Gastrocnemius medialis (tissue), 4 donors: ENCODE measurements at regions not wholly inside any gene's neighbourhood (a gene's known extent, or its start where the extent isn't known, plus 50 kb on each side); places are given as distances from the start of the nearest gene placed in this dataset.

ENCODE experiments used
- ATAC-seq, 2 donors: fragments of 150-250 bp; one replicate each; pipeline ENCODE4 v1.9.1; 2016
- DNase-seq, 2 donors: peaks; one replicate each; pipeline ENCODE4 v3.0.0-alpha.2; 2019
- H3K27ac ChIP-seq, 4 donors: fragments of 200-600 bp; sonication (generic); 1 replicate in 1 of 4; 2 replicates in 3 of 4; pipeline ENCODE4 v1.5.1; 2016 to 2018; ENCODE audit warnings: mild to moderate bottlenecking in 2 of 4, moderate library complexity in 1 of 4
- H3K27me3 ChIP-seq, 3 donors: fragments of 200-600 bp; sonication (generic) in 2 of 3; 1 replicate in 1 of 3; 2 replicates in 2 of 3; pipeline versions ENCODE4 v1.5.1 to v1.6.0; 2016 to 2019; ENCODE audit warnings: mild to moderate bottlenecking in 1 of 3, moderate library complexity in 1 of 3
- H3K36me3 ChIP-seq, 2 donors: fragments of 200-600 bp; sonication (generic) in 1 of 2; one replicate each; pipeline ENCODE4 v1.5.1; 2017 to 2018
- H3K4me1 ChIP-seq, 2 donors: fragments of 200-600 bp; sonication (generic) in 1 of 2; one replicate each; pipeline ENCODE4 v1.5.1; 2016 to 2017; ENCODE audit warnings: mild to moderate bottlenecking in 2 of 2
- H3K4me3 ChIP-seq, 4 donors: fragments of 200-600 bp; sonication (generic) in 3 of 4; 1 replicate in 1 of 4; 2 replicates in 3 of 4; pipeline ENCODE4 v1.5.1; 2016 to 2019; ENCODE audit warnings: mild to moderate bottlenecking in 2 of 4
- H3K9me3 ChIP-seq, 3 donors: fragments of 200-600 bp; sonication (generic) in 2 of 3; 1 replicate in 1 of 3; 2 replicates in 2 of 3; pipeline ENCODE4 v1.5.1; 2016 to 2019
- CTCF ChIP-seq, 5 experiments: fragments of 450-650 bp in 3 of 5; fragments of 200-600 bp in 2 of 5; sonication (generic) in 2 of 5; IDR thresholded peaks in 4 of 5; conservative IDR thresholded peaks in 1 of 5; 1 replicate in 4 of 5; 2 replicates in 1 of 5; pipeline ENCODE4 v1.5.1; 2016 to 2019; ENCODE audit warnings: antibody characterized with exemption in 5 of 5, mild to moderate bottlenecking in 3 of 5, moderate library complexity in 3 of 5
- POLR2A ChIP-seq, 2 donors: fragments of 450-650 bp; IDR thresholded peaks; one replicate each; pipeline ENCODE4 v1.6.1; 2017; ENCODE audit warnings: antibody characterized with exemption in 2 of 2, mild to moderate bottlenecking in 2 of 2, moderate library complexity in 2 of 2
- in situ Hi-C, 4 donors: fragments of 200-750 bp; cut with MboI; loops; one replicate each; pipeline versions ENCODE4 v1.15.0 to v1.8.0; 2017; ENCODE audit warnings: low sequenced_read_pairs in 4 of 4
- intact Hi-C: fragments of 100-400 bp; cut with DNase I; formaldehyde crosslinking; loops from one replicate; pipeline ENCODE4 v1.15.1; 2023; ENCODE audit warnings: low total_unique reads

GRCh38 chr14:65943150-65943549 is 530.6 kb downstream of the FUT8 start:
- DNase-seq (no peak), ATAC-seq (no peak)
- in situ Hi-C loops, result no loop called here
- Histone ChIP-seq H3K27ac (no peak overlapping the region), H3K9me3 (no peaks in the 10 kb centered on the region), H3K27me3 (peaks cover 0 to 2% (median 0%) of the 10 kb centered on the region in 3 donors), H3K4me1 (no peaks in the 10 kb centered on the region), H3K4me3 (no peak overlapping the region), H3K36me3 (no peaks in the 10 kb centered on the region)
- intact Hi-C loops, result no loop called here
- TF ChIP-seq POLR2A (IDR thresholded peaks at IDR 0.05) (no peak), CTCF (IDR thresholded peaks at IDR 0.05 in 4 of 5, conservative IDR thresholded peaks at IDR 0.05 in 1 of 5) (no peak)

- in situ Hi-C loops (no loop called here), intact Hi-C loops (no loop called here)
- Histone ChIP-seq H3K4me1 (no peaks in the 10 kb centered on the region), H3K27ac (no peak overlapping the region), H3K36me3 (no peaks in the 10 kb centered on the region), H3K4me3 (no peak overlapping the region), H3K9me3 (no peaks in the 10 kb centered on the region), H3K27me3 (peaks cover 0 to 2% (median 0%) of the 10 kb centered on the region in 3 donors)
- TF ChIP-seq POLR2A (IDR thresholded peaks at IDR 0.05) (no peak), CTCF (IDR thresholded peaks at IDR 0.05 in 4 of 5, conservative IDR thresholded peaks at IDR 0.05 in 1 of 5) (no peak)
- DNase-seq, result no peak
- no peak for ATAC-seq
These were observed 531.4 kb downstream of the FUT8 start for GRCh38 chr14:65943916-65944410.

- no peak for DNase-seq
- peaks cover 0 to 2% (median 0%) of the 10 kb centered on the region in 3 donors for H3K27me3 ChIP-seq
- H3K4me3 ChIP-seq, result no peak overlapping the region
- H3K36me3 ChIP-seq, result no peaks in the 10 kb centered on the region
- no peak for ATAC-seq
- in situ Hi-C loops (no loop called here), intact Hi-C loops (no loop called here)
- H3K9me3 ChIP-seq, result no peaks in the 10 kb centered on the region
- no peak overlapping the region for H3K27ac ChIP-seq
- no peaks in the 10 kb centered on the region for H3K4me1 ChIP-seq
- TF ChIP-seq CTCF (IDR thresholded peaks at IDR 0.05 in 4 of 5, conservative IDR thresholded peaks at IDR 0.05 in 1 of 5) (no peak), POLR2A (IDR thresholded peaks at IDR 0.05) (no peak)
These were observed 532.8 kb downstream of the FUT8 start for GRCh38 chr14:65945327-65945726.

GRCh38 chr14:65946494-65946893 is 534.0 kb downstream of the FUT8 start:
- no peaks in the 10 kb centered on the region for H3K9me3 ChIP-seq
- TF ChIP-seq CTCF (IDR thresholded peaks at IDR 0.05 in 4 of 5, conservative IDR thresholded peaks at IDR 0.05 in 1 of 5), result no peak
- no peak for TF ChIP-seq POLR2A (IDR thresholded peaks at IDR 0.05)
- intact Hi-C loops, result no loop called here

GRCh38 chr14:65948302-65948701 is 535.8 kb downstream of the FUT8 start:
- TF ChIP-seq CTCF (IDR thresholded peaks at IDR 0.05 in 4 of 5, conservative IDR thresholded peaks at IDR 0.05 in 1 of 5) (no peak), POLR2A (IDR thresholded peaks at IDR 0.05) (no peak)
- in situ Hi-C loops, result no loop called here
- Histone ChIP-seq H3K27ac (no peak overlapping the region), H3K27me3 (peaks cover 0 to 2% (median 0%) of the 10 kb centered on the region in 3 donors), H3K9me3 (no peaks in the 10 kb centered on the region), H3K36me3 (no peaks in the 10 kb centered on the region), H3K4me3 (no peak overlapping the region), H3K4me1 (no peaks in the 10 kb centered on the region)
- DNase-seq (no peak), ATAC-seq (no peak)
- intact Hi-C loops, result no loop called here

More at GRCh38 chr14:65946494-65946893, 534.0 kb downstream of the FUT8 start:
- no peaks in the 10 kb centered on the region for H3K4me1 ChIP-seq
- DNase-seq (no peak), ATAC-seq (no peak)
- no peak overlapping the region for H3K27ac ChIP-seq
- no peak overlapping the region for H3K4me3 ChIP-seq
- H3K36me3 ChIP-seq, result no peaks in the 10 kb centered on the region
- H3K27me3 ChIP-seq, result peaks cover 0 to 2% (median 0%) of the 10 kb centered on the region in 3 donors
- in situ Hi-C loops, result no loop called here
